Lower leg skin (tissue), 4 donors: ENCODE measurements at regions not wholly inside any gene's neighbourhood (a gene's known extent, or its start where the extent isn't known, plus 50 kb on each side); places are given as distances from the start of the nearest gene placed in this dataset.
A peak's percentile ranks its signal among the peaks of the same experiment; 100 is the strongest.

Experiments used
- DNase-seq, 2 donors: peaks; one replicate each; pipeline ENCODE4 v3.0.0-alpha.2; 2019; ENCODE audit warnings: low spot score in 2 of 2
- H3K4me3 ChIP-seq: fragments of 200-600 bp; sonication (generic); 2 replicates; pipeline ENCODE4 v1.5.1; 2017; ENCODE audit warnings: mild to moderate bottlenecking, low read depth; ENCODE audit not compliant: poor library complexity, severe bottlenecking
- POLR2A ChIP-seq, 2 donors: fragments of 450-650 bp; IDR thresholded peaks; one replicate each; pipeline ENCODE4 v1.6.1; 2016 to 2017; ENCODE audit warnings: antibody characterized with exemption in 2 of 2, mild to moderate bottlenecking in 1 of 2, moderate library complexity in 1 of 2
- WGBS, 2 donors: methylation state at CpG; one replicate each; pipeline ENCODE4 v1.1.5; 2018; 5-methylcytosine and 5-hydroxymethylcytosine counted together
- intact Hi-C: fragments of 100-400 bp; cut with DNase I; formaldehyde crosslinking; loops from one replicate; pipeline ENCODE4 v1.15.0; 2023; ENCODE audit warnings: low total_unique reads
- TF ChIP-seq, protein P1 (sequence below), 3 donors: fragments of 450-650 bp; IDR thresholded peaks; one replicate each; pipeline ENCODE4 v1.5.1; 2016; ENCODE audit warnings: antibody characterized with exemption in 3 of 3, mild to moderate bottlenecking in 3 of 3, moderate library complexity in 2 of 3

DNA sequence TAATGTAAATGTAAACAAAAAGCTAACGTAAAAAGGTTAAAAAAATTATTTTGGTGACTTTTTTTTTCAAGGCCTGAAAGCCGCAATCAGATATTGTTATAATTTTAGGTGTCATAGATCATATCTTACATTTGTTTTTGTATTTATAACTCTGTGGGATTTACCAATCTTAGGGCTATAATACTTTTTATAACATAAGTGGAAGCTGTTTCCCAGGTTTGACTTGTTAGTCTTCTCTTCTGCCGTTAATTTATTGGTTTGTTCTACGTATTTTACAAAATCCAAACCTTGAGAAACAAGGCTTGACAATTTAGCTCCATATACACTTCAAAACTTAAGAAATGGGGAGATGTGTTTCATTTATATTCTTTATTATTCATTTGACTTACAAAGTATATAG is 119.4 kb downstream of the EVX1 start:
- intact Hi-C loops, result no loop called here
- 82 to 89% methylated on average over 4 of the region's 4 CpGs for WGBS, 2 donors
- no peak for DNase-seq
- TF ChIP-seq POLR2A (IDR thresholded peaks at IDR 0.05), result no peak
- TF ChIP-seq, protein P1, sequence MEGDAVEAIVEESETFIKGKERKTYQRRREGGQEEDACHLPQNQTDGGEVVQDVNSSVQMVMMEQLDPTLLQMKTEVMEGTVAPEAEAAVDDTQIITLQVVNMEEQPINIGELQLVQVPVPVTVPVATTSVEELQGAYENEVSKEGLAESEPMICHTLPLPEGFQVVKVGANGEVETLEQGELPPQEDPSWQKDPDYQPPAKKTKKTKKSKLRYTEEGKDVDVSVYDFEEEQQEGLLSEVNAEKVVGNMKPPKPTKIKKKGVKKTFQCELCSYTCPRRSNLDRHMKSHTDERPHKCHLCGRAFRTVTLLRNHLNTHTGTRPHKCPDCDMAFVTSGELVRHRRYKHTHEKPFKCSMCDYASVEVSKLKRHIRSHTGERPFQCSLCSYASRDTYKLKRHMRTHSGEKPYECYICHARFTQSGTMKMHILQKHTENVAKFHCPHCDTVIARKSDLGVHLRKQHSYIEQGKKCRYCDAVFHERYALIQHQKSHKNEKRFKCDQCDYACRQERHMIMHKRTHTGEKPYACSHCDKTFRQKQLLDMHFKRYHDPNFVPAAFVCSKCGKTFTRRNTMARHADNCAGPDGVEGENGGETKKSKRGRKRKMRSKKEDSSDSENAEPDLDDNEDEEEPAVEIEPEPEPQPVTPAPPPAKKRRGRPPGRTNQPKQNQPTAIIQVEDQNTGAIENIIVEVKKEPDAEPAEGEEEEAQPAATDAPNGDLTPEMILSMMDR (IDR thresholded peaks at IDR 0.05), result no peak
- H3K4me3 ChIP-seq, result no peak overlapping the region

GRCh38 chr7:27364344-27364758 is 121.7 kb downstream of the EVX1 start:
- DNase-seq, result peak; percentile 51 to 91
- H3K4me3 ChIP-seq, result no peak overlapping the region
- WGBS, 2 donors, result 52 to 67% methylated on average over 4 of the region's 4 CpGs
- TF ChIP-seq, protein P1 (IDR thresholded peaks at IDR 0.05), result no peak
- TF ChIP-seq POLR2A (IDR thresholded peaks at IDR 0.05), result no peak
- intact Hi-C loops, result no loop called here

GRCh38 chr7:27367179-27367932 is 124.8 kb downstream of the EVX1 start:
- TF ChIP-seq, protein P1 (IDR thresholded peaks at IDR 0.05), result no peak
- TF ChIP-seq POLR2A (IDR thresholded peaks at IDR 0.05), result no peak
- no peak overlapping the region for H3K4me3 ChIP-seq
- 90 to 95% methylated on average over 4 of the region's 4 CpGs for WGBS, 2 donors
- intact Hi-C loops, result no loop called here
- no peak for DNase-seq

DNA sequence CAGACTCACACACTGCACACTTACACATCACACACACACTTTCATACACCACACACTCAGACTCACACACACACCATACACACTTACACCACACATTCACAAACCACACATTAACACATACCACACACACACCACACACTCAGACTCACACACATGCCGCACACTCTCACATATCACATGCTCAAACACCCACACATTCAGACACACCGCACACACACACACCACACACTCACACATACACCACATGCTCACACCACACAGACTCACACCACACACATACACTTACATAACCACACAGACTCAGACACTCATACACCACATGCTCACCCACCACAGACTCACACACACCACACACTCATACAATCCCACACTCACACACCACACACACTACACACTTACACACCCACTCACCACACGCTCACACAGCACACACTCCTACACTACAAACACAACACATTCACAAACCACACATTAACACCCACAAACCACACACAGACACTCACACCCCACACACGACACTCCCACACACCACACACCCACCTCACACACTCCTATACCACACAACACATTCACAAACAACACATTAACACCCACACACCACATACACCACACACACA is 125.4 kb downstream of the EVX1 start:
- WGBS, 2 donors, result 87 to 91% methylated on average over 4 of the region's 4 CpGs
- intact Hi-C loops, result no loop called here

DNA sequence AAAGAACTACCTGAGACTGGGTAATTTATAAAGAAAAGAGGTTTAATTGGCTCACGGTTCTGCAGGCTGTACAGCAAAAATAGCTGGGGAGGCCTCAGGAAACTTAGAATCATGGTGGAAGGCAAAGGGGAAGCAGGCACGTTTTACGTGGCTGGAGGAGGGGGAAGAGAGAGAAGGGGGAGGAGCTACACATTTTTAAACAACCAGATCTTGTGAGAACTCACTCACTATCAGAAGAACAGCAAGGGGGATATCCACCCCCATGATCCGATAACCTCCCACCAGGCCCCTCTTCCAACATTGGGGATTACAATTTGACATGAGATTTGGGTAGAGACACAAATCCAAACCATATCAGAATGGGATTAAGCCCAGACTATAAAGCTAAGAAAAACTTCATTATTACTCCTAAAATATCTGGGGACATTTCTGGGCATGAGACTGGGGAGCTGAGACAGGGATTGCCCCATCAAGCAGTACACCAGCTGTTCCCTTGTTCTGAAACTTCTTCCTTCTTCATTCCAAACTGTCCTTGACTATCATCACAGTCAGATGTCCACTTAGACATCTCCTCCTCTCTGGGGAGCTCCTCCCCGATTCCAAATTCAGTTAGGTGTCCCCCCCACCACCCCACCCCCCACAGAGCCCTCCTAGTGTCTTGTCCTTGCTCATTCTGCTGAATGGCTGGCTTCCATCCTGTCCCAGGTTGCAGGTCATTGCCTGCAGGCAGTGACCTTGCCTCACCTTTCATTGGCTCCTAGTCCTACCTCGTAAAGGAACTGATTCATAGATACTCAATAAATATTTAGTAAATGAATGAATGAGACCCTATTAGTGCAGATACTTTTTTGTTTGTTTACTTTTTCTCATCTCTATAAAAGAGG is 132.6 kb downstream of the EVX1 start:
- no peak for DNase-seq
- 56 to 62% methylated on average over 6 of the region's 6 CpGs for WGBS, 2 donors
- intact Hi-C loops, result no loop called here
- H3K4me3 ChIP-seq, result no peak overlapping the region
- TF ChIP-seq, protein P1 (IDR thresholded peaks at IDR 0.05), result no peak
- TF ChIP-seq POLR2A (IDR thresholded peaks at IDR 0.05), result no peak

More for the DNA sequence above, 125.4 kb downstream of the EVX1 start:
- TF ChIP-seq POLR2A (IDR thresholded peaks at IDR 0.05), result no peak
- TF ChIP-seq, protein P1 (IDR thresholded peaks at IDR 0.05), result no peak
- H3K4me3 ChIP-seq, result no peak overlapping the region
- no peak for DNase-seq
